ENCODE measurements at regions not wholly inside any gene's neighbourhood (a gene's known extent, or its start where the extent isn't known, plus 50 kb on each side); places are given as distances from the start of the nearest gene placed in this dataset.

DNA sequence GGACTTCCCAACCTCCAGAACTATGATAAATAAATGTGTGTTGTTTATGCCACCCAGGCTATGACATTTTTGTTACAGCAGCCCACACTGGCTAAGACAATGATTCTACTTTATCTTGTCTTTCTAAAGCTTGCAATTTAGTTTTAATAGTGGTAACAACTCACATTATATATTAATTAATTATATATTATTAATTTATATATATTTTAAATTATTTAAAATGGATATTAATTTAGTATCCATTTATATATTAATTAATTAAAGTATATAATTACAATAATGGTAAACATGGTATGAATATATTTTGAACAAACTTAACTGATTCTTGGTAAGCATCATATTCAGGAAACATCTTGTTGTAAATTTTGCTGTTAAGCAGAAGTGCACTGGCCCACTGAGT lies 863.9 kb downstream of the MCTP2 start:
- DNase-seq, result no peak

GRCh38 chr15:95096651-95097050 lies 865.3 kb downstream of the MCTP2 start:
- DNase-seq, result no peak

- no peak for DNase-seq
These were observed 866.0 kb downstream of the MCTP2 start for GRCh38 chr15:95097361-95097760.

DNA sequence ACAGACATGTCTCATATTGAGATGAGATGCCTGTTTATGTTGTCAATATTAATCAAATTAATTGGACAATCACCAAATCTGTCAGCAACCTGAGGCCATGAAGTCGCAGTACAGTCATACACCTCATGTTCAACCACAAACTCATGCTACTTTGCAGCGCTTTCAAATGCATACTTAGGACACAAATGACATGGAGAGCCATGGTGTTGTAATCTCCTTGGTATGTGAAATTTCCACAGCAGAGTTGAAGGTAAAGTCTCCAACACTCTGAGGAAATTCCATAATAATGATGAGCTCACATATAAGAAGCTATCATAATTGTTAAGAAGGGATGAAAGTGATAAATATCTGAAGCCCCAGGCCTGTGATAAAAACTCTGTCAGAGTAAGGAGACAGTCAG lies 873.9 kb downstream of the MCTP2 start:
- DNase-seq, result no peak

DNA sequence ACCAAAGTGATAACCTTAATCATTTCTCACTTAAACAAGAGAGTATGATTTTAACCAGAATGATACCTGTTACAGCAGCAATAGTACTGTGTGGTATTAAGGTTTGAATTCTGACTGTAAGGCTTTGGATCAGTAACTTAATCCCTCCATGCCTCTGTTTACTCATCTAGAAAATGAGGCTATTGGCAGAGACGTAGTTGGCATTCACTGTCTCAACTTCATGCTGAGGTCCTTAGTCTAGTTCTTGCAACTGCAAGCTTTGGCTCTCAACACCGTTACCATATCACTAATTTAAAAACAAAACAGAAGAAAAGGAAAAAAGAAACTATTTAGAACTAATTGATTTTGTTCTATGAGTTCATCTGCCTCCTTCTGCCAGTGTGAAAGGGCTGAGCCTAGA lies 875.4 kb downstream of the MCTP2 start:
- DNase-seq, result no peak

- no peak for DNase-seq
These were observed 877.3 kb downstream of the MCTP2 start for GRCh38 chr15:95108673-95109072.

GRCh38 chr15:95111969-95112368 lies 880.6 kb downstream of the MCTP2 start:
- DNase-seq, result no peak

GRCh38 chr15:95113041-95113440 lies 881.7 kb downstream of the MCTP2 start:
- DNase-seq, result no peak

DNA sequence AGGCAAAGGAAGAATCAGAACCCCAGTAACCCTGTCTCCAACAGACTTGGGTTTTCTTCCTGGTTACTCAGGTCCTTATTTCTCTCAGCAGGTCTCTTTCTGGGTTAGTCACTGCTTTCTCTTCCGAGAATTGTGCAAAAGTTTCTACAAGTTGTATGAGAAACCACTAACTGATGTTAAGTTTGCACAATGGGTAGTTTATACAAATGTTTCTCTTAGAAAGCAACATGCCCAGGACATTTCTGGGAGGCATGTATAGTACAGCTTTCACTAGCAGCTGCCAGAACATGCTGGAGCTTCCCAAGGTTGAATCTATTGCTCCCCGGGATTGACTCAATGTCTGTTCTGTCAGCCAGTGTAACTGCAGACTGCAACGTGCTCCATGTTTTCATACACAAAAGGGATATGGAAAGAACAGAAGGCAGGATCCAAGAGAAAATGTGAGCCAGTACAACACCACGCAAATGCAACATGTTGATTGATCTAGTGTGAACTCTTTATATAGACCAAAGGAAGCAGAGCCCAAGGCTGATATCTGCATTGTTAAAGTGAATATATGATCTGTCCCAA lies 887.8 kb downstream of the MCTP2 start:
- no peak for DNase-seq

GRCh38 chr15:95120595-95120994 lies 889.2 kb downstream of the MCTP2 start:
- no peak for DNase-seq

- no peak for DNase-seq
These were observed 889.8 kb downstream of the MCTP2 start for GRCh38 chr15:95121191-95121590.

DNA sequence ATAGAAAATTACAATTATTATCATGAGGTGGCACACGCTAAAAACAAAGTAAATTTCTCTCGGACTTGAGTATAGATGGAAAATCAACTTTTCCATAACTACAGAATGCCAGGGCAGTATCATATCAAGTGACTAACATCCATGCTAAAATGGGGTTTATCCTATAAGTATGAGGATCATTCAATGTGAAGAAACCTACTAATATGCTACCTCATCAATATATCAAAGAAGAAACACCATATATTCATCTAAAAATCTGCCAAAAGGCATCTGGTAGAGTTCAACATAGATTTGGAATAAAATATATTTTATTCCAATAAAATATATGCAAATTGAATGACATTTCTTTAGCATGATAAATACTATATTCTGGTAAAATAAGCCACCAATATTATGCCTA lies 894.4 kb downstream of the MCTP2 start:
- DNase-seq, result no peak

- DNase-seq, result no peak
These were observed 896.0 kb downstream of the MCTP2 start for GRCh38 chr15:95127356-95127755.

DNA sequence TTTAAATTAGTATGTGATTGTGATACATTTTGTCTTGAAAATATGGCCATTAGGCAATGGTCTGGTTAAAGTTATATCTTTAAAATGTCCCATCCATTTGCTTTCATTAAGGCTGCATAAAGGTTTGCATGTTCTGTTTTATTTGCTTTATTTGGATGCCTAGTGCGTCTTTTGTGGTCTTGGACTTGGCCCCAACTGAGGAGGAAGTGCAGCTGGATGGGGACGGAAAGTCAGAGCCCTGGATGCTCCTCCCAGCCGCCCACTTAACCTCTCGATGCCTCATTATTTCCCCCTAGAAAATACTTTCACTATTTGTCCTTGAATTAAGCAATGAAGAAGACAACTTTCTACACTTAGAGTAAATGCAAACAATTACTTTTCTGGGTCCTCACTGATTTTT lies 898.2 kb downstream of the MCTP2 start:
- DNase-seq, result no peak

DNA sequence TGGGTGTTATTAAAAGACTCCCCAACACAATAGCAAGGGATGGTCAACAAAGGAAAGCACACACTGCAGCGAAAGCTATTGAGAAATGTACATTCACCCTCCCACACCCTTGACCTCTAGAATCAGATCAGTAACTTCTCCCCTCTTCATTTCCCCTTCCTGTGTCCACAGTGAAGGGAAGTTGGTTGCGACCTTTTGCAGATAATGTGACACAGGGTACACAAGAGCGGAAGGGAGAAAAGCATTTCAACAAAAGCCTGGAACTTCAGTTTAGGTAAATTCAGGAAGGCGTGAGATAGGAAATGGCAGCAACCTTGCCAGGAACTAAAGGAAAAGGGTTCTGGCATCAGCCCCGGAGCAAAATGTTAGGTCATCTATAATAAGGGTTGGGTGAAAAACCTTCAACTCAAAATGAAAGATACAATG lies 899.8 kb downstream of the MCTP2 start:
- DNase-seq, result no peak

DNA sequence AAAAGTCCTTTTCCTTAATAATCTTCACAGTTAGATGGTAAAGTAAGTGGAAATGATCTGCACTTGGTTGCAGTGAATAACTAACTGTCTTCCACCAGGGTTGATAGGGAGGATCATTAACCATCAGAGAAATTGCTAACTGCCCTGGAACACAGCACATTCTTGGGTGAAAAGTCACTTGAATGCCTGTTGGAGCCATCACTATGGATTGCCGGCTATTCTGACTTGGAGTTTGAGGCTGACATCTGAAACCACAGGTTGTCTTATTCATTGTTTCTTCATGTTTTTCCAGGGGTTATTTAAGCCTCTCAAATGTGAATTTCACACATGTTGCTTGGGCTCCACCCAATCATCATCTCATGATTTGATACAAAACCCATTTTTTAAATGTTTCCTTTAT lies 901.4 kb downstream of the MCTP2 start:
- DNase-seq, result no peak

- DNase-seq, result no peak
These were observed 903.2 kb downstream of the MCTP2 start for GRCh38 chr15:95134431-95135110.

DNA sequence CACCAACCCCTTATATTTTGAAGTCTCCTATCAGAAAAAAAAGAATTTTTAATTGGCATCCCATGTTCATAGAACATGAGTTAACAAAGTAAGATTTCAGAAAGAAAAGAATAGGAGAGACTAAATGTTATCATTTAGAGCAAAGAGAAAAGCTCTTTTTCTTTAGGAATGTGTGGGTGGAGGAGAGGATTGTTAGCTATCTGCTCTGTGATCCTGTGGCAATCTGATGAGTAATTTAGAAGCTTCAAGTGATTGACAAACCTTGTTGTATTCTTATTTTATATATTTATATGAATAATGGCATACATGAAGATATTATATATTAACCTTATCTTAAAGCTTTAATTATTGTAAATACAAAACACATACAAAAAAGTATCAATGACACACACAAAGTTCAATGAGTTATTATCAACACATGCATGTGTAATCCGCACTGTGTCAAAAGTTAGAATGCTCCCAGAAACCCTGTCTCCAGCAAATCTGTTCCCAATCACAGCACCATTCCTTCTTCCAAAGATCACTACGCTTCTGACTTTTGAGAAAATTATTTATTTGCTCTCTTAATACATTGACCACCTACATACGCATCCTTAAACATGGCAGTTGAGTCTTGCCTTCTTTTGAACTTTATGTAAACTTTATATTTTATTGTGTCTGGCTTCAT lies 907.4 kb downstream of the MCTP2 start:
- DNase-seq, result no peak

GRCh38 chr15:95141486-95141885 lies 910.1 kb downstream of the MCTP2 start:
- DNase-seq, result no peak

DNA sequence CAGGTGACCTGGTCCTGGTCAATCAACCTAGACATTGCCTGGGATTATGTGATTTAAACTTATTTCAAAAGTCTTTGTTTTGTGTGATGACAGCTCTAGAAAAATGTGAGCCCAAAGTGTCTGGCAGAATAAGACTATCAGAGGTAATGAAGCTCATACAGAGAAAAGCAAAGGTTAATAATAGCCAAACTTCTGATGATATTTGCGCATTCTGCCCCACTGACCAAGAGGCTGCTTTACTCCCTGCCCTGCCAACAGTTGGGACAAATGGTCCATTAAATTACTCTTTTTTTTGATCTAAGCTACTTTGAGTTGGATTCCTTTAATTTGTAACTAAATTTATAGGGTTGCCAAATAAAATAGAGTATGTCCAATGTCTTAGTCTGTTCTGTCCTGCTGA lies 911.2 kb downstream of the MCTP2 start:
- no peak for DNase-seq

DNA sequence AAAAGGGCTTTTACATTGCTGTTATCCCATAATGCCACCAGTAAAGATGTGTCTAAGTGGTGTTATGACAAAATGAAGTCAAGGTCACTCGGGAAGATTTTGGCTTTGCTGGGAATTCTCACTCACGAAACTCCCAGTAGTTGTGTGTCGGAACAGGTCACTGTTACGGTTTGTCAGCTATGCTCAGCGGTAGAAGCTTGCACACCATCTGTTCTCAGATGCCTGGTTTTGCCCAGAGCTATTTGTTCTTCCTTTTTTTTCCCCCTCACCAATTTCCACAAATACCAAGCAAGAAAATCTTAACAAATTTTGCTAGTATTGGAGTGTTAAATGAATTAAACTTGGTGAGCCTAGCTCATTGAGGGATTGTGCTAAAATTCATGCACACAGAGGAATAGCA lies 915.1 kb downstream of the MCTP2 start:
- DNase-seq, result no peak

- DNase-seq, result no peak
These were observed 916.8 kb downstream of the MCTP2 start for GRCh38 chr15:95148183-95148582.

GRCh38 chr15:95149036-95149435 lies 917.7 kb downstream of the MCTP2 start:
- DNase-seq, result no peak

DNA sequence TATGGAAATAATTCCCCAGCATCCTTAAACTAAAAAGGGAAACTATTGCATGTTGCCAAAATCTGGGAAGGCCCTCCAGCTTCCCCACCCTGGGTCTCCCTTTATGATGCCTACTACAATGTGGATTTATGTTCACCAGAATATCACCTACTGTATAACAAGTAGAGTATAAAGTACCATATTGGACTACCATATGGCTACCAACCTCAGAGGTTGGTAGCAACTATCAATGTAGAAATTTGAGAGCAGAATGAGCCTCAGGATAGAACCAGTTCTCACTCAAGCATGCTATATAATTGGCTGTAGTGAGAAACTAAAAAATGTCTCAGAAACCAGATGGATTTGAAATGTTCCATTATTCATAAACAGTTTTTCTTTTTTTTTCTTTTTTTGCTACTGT lies 918.4 kb downstream of the MCTP2 start:
- no peak for DNase-seq

DNA sequence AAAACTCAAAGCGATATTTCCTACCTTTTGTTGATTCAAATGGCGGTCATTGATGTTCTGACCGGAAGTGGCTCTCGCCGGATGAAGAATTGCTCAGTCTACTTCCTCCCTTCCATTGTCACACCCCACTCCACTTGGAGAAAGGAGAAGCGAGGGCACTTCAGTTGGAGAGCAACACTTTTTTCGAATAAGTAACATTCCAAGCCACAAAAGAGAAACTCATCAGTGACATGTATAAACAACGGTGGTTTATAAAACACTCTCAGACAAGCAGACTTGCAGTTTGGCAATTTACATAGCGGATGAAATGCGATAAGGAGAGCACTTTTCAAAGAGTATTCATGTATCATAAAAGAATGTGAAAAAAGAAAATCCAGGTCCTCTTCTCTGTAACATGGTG lies 919.1 kb downstream of the MCTP2 start:
- no peak for DNase-seq
